Prostate gland (tissue), 2 donors: ENCODE measurements at regions not wholly inside any gene's neighbourhood (a gene's known extent, or its start where the extent isn't known, plus 50 kb on each side); places are given as distances from the start of the nearest gene placed in this dataset.

Experiments used
- CTCF ChIP-seq, 4 experiments: fragments of 200-600 bp in 2 of 4; fragments of 450-650 bp in 2 of 4; sonication (generic) in 2 of 4; IDR thresholded peaks; 1 replicate in 3 of 4; 2 replicates in 1 of 4; pipeline ENCODE4 v1.5.1; 2016 to 2019; ENCODE audit warnings: antibody characterized with exemption in 4 of 4, mild to moderate bottlenecking in 2 of 4, moderate library complexity in 2 of 4
- POLR2AphosphoS5 ChIP-seq: sonication (generic); formaldehyde crosslinking; IDR thresholded peaks from one replicate; pipeline ENCODE4 v1.6.1; 2017; ENCODE audit warnings: antibody characterized with exemption

GRCh38 chr21:38139380-38140168 lies 117.2 kb upstream of the KCNJ15 start:
- no peak for TF ChIP-seq CTCF (IDR thresholded peaks at IDR 0.05)
- TF ChIP-seq POLR2AphosphoS5: peak; percentile 75
